Neural progenitor cell (in vitro differentiated cells): ENCODE measurements at regions not wholly inside any gene's neighbourhood (a gene's known extent, or its start where the extent isn't known, plus 50 kb on each side); places are given as distances from the start of the nearest gene placed in this dataset.

Source experiments
- EZH2 ChIP-seq: fragments of 200-600 bp; sonication (generic); IDR thresholded peaks from 2 replicates; pipeline ENCODE4 v1.6.1; 2017; ENCODE audit warnings: antibody characterized with exemption, mild to moderate bottlenecking, moderate library complexity
- TF ChIP-seq, protein P1 (sequence below): fragments of 200-600 bp; sonication (generic); IDR thresholded peaks from 2 replicates; pipeline ENCODE4 v1.5.1; 2017; ENCODE audit warnings: antibody characterized with exemption, mild to moderate bottlenecking

DNA sequence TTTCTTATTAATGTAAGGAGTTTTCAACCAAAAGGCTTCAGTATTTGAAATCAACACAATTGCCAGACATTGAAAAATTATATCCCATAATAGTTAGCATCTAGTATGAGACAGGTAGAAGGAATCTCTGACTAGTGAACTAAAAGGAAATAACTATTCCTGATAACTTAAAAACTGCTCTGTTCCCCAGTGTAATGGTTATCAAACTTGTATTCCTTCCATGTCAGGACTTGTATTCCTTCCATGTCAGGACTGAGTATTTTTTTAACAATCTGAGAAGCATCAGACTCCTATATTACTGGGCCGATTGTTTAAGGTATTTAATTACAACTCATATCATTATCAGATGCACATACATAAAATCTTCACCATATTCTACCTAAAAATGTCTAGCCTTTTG, 238.5 kb downstream of the HNMT start:
- TF ChIP-seq, protein P1, sequence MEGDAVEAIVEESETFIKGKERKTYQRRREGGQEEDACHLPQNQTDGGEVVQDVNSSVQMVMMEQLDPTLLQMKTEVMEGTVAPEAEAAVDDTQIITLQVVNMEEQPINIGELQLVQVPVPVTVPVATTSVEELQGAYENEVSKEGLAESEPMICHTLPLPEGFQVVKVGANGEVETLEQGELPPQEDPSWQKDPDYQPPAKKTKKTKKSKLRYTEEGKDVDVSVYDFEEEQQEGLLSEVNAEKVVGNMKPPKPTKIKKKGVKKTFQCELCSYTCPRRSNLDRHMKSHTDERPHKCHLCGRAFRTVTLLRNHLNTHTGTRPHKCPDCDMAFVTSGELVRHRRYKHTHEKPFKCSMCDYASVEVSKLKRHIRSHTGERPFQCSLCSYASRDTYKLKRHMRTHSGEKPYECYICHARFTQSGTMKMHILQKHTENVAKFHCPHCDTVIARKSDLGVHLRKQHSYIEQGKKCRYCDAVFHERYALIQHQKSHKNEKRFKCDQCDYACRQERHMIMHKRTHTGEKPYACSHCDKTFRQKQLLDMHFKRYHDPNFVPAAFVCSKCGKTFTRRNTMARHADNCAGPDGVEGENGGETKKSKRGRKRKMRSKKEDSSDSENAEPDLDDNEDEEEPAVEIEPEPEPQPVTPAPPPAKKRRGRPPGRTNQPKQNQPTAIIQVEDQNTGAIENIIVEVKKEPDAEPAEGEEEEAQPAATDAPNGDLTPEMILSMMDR = no peak
- no peak for TF ChIP-seq EZH2
